ENCODE measurements at regions not wholly inside any gene's neighbourhood (a gene's known extent, or its start where the extent isn't known, plus 50 kb on each side); places are given as distances from the start of the nearest gene placed in this dataset.

DNA sequence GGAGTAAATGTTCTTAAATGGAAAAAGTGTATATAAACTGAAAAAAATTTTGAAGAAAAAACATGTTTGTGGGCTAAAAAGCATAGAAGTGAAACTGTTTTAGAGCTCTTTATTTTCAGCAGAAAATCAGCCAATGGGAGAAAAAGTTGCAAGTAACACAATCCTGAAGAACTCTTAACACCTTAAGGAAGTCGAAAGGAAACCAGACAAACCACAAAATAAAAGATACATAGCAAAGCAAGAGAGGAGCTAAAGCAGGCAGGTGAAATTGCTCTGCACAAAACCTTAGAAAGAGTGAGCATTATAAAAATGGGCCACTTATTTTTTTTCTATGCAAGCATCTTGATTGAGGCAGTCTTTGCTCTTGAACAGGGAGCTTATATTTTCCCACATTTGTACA, 300.5 kb downstream of the RAP2B start:
- TF ChIP-seq, protein P1, sequence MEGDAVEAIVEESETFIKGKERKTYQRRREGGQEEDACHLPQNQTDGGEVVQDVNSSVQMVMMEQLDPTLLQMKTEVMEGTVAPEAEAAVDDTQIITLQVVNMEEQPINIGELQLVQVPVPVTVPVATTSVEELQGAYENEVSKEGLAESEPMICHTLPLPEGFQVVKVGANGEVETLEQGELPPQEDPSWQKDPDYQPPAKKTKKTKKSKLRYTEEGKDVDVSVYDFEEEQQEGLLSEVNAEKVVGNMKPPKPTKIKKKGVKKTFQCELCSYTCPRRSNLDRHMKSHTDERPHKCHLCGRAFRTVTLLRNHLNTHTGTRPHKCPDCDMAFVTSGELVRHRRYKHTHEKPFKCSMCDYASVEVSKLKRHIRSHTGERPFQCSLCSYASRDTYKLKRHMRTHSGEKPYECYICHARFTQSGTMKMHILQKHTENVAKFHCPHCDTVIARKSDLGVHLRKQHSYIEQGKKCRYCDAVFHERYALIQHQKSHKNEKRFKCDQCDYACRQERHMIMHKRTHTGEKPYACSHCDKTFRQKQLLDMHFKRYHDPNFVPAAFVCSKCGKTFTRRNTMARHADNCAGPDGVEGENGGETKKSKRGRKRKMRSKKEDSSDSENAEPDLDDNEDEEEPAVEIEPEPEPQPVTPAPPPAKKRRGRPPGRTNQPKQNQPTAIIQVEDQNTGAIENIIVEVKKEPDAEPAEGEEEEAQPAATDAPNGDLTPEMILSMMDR (IDR thresholded peaks at IDR 0.05): no peak
- no peak for TF ChIP-seq POLR2A (IDR thresholded peaks at IDR 0.05)

Data from body of pancreas (tissue), 4 donors.